IPS DF 19.7 (cell line): ENCODE measurements at regions not wholly inside any gene's neighbourhood (a gene's known extent, or its start where the extent isn't known, plus 50 kb on each side); places are given as distances from the start of the nearest gene placed in this dataset.

Experiments
- DNase-seq: peaks from one replicate; pipeline ENCODE4 v3.0.0-alpha.2; 2013; ENCODE audit warnings: low read depth, low spot score

- DNase-seq, result no peak
These were observed 290.9 kb upstream of the NR5A2 start for GRCh38 chr1:199736646-199737045.

GRCh38 chr1:199741586-199741985, 285.9 kb upstream of the NR5A2 start:
- no peak for DNase-seq

GRCh38 chr1:199742547-199742946, 285.0 kb upstream of the NR5A2 start:
- DNase-seq, result no peak

GRCh38 chr1:199743227-199743626, 284.3 kb upstream of the NR5A2 start:
- no peak for DNase-seq

GRCh38 chr1:199746666-199747384, 280.7 kb upstream of the NR5A2 start:
- no peak for DNase-seq

- DNase-seq, result peak; percentile 35
These were observed 279.5 kb upstream of the NR5A2 start for GRCh38 chr1:199747984-199748383.

- no peak for DNase-seq
These were observed 276.0 kb upstream of the NR5A2 start for GRCh38 chr1:199751506-199751905.

GRCh38 chr1:199751962-199752687, 275.4 kb upstream of the NR5A2 start:
- no peak for DNase-seq

GRCh38 chr1:199752688-199753027, 274.9 kb upstream of the NR5A2 start:
- no peak for DNase-seq

GRCh38 chr1:199753513-199753912, 274.0 kb upstream of the NR5A2 start:
- DNase-seq, result no peak

GRCh38 chr1:199756066-199756465, 271.4 kb upstream of the NR5A2 start:
- no peak for DNase-seq

- no peak for DNase-seq
These were observed 268.8 kb upstream of the NR5A2 start for GRCh38 chr1:199758626-199759255.

GRCh38 chr1:199759268-199759730, 268.2 kb upstream of the NR5A2 start:
- DNase-seq, result peak; percentile 7

- DNase-seq, result no peak
These were observed 264.9 kb upstream of the NR5A2 start for GRCh38 chr1:199762572-199762971.

- no peak for DNase-seq
These were observed 261.2 kb upstream of the NR5A2 start for GRCh38 chr1:199766218-199766792.

- DNase-seq, result no peak
These were observed 259.8 kb upstream of the NR5A2 start for GRCh38 chr1:199767700-199768099.

GRCh38 chr1:199774433-199775089, 252.9 kb upstream of the NR5A2 start:
- no peak for DNase-seq

GRCh38 chr1:199776768-199777497, 250.6 kb upstream of the NR5A2 start:
- no peak for DNase-seq

- no peak for DNase-seq
These were observed 249.1 kb upstream of the NR5A2 start for GRCh38 chr1:199778324-199778955.

GRCh38 chr1:199780091-199780490, 247.4 kb upstream of the NR5A2 start:
- no peak for DNase-seq
